GM04503 (cell line): ENCODE measurements at regions not wholly inside any gene's neighbourhood (a gene's known extent, or its start where the extent isn't known, plus 50 kb on each side); places are given as distances from the start of the nearest gene placed in this dataset.
A peak's percentile ranks its signal among the peaks of the same experiment; 100 is the strongest.

Source experiments
- DNase-seq: peaks from one replicate; pipeline ENCODE4 v3.0.0-alpha.2; 2012; ENCODE audit warnings: low read depth

GRCh38 chr12:23185346-23185745 is 560.4 kb downstream of the ETNK1 start:
- no peak for DNase-seq

- no peak for DNase-seq
These were observed 562.0 kb downstream of the ETNK1 start for GRCh38 chr12:23186950-23187349.

- DNase-seq = no peak
These were observed 568.6 kb downstream of the ETNK1 start for GRCh38 chr12:23193552-23193951.

DNA sequence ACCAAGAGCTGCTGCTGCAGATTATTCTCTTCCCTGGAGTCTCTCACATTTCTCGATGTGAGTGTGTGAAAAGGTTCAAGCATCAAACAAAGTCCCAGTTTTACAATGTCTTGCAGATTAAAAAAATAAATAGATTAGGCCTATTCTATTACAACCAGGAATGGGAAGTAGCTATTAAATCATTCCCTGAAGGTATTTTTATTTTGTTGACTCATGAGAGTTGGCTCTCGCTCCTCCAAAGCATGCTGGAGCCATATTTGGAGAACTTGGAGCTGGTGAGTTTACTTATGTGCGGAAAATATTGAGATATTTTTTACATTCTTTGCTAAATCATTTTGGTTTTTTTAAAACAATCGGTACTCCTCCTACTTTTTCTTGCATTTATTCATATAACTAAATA is 572.3 kb downstream of the ETNK1 start:
- no peak for DNase-seq

- no peak for DNase-seq
These were observed 577.8 kb downstream of the ETNK1 start for GRCh38 chr12:23202728-23203127.

DNA sequence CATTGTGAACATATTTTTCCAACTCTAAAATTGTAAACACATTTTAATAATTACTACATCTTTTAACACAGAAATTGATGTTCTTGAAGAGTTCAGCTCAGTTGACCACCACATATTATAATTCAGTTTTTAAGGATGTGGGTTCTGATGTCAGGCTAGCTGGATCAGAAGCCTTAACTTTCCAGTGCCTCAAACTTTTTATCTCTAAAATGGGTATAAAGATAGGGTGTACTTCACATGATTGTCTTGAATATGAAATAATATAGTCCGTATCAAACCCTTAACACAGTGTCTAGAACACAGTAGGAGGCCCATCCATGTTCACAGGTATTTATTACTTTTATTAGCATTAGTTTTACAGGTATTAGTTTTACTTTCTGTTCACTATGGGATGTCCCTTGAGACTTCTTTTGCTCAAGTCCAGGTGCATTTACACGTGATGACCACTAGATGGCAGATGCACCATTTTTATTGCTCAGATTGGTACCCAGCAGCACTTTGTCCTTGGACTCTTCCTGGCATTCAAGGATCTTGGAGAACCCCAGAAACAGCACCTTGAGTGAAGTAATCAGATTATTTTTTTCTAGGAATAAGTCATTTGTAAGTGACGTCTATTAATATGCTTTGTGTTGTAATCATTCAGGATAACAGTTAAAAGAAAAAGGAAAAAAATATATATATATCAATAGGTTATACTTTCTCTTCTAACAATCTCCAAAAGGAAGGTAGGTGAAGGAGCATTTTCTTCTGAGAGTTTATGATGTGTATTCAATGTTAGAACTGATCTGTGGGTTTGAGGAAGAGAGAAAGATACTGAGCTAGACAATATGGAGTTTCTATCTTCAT is 580.2 kb downstream of the ETNK1 start:
- DNase-seq = peak; percentile 4

DNA sequence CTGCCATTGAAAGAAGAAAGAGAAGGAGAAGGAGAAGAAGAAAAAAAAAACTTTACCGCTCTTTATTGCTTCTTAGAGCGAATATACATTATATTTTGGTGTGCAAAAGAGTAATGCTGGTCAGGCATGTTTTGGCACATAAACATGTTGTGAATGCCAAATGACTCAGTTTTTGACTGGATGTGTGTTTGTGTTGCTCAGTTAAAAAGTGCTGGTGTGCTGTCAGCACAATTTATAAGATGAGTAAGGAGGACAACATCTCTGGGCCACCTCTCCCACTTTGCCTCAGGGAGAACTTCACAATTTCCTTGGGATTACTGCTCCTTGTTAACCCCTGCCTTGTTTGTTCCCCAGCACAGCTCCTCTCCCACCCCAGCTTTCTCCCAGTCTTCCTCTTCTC is 584.8 kb downstream of the ETNK1 start:
- no peak for DNase-seq

DNA sequence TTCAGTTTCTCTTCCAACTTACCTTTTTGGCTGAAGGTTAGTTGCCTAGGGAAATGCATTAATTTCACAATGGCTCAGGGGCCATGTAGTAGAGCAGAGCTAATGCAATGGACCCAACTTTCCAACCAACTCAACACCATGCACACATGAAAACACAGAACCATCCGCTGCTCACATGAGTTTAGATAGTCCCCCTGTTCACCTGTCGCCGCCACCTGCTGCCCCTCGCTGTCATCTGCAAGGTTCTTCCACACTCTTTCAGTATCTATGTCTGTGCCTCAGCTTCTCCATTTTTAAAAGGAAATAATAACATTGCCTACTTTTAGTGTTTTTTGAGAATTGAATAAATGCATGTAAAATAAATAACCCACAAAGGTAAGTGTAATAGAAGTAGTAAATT is 585.6 kb downstream of the ETNK1 start:
- DNase-seq = no peak

DNA sequence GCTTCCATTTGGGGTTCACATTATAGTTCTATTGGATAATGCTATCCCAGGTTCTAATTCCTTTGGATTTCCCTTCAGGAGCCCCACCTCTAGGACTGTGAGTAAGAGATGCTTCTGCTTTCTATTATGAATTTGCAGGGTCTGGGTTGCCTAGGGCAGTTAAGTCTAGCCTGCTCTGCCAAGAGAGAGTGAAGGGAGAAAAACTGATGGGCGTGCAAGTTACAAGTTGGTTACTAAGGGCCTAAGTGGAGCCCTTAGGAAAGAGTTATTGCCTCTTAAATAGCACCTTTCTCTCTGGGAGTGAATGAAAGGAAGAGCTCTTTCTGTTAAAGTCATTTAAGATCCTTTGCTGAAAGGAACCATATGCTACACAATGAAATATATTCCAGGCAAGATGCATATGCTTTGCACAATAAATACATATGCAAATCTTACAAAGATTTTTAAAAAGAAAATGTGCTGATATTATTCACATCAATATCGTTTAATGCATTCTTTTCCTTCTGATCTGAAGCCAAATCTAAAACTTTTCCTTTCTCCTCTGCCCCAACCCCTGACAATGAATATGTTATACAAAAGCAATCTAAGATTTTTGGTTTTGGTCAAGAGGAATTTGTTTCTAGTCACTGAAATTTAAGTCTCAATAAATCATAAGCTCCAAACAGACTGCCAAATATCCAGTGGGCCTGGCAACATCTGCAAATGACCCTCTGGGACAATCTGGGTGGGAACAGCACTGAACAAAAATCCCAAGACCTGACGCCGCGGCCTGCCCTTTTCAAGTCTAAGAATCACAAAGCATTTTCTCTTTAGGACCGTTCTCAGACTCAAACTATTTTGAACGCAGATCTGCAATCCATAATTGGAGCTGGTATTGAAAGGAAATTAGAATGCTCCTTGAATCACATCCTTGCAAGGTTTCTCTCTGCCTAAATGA is 586.7 kb downstream of the ETNK1 start:
- DNase-seq = no peak

- DNase-seq = no peak
These were observed 592.2 kb downstream of the ETNK1 start for GRCh38 chr12:23217158-23217557.

GRCh38 chr12:23217667-23218066 is 592.7 kb downstream of the ETNK1 start:
- DNase-seq = no peak

GRCh38 chr12:23221066-23221465 is 596.1 kb downstream of the ETNK1 start:
- no peak for DNase-seq

- DNase-seq = no peak
These were observed 597.0 kb downstream of the ETNK1 start for GRCh38 chr12:23221926-23222325.

GRCh38 chr12:23222801-23223200 is 597.8 kb downstream of the ETNK1 start:
- DNase-seq = no peak

GRCh38 chr12:23228101-23228500 is 603.1 kb downstream of the ETNK1 start:
- no peak for DNase-seq

GRCh38 chr12:23230899-23231298 is 605.9 kb downstream of the ETNK1 start:
- no peak for DNase-seq

GRCh38 chr12:23236066-23236780 is 611.3 kb downstream of the ETNK1 start:
- no peak for DNase-seq

GRCh38 chr12:23236811-23237210 is 611.8 kb downstream of the ETNK1 start:
- no peak for DNase-seq

- no peak for DNase-seq
These were observed 613.2 kb downstream of the ETNK1 start for GRCh38 chr12:23238190-23238589.

GRCh38 chr12:23238957-23239356 is 614.0 kb downstream of the ETNK1 start:
- no peak for DNase-seq

DNA sequence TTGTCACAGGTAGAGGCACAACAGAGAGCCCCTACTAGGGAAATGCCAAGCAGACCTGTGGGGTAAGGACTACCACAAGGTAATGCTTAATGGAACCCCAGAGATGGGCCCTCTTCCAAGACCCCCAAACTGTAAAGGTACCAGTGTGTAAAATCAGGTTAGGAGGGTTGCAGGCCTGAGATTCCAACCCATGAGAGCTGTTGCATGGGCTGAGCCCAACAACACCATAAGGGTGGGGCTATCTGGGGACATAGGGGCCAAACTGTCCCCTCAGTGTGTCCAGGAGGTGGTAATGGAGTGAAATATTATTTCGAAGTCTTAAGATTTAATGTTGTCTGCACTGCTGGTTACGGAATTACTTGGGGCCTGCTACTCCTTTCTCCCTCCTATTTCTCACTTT is 620.2 kb downstream of the ETNK1 start:
- DNase-seq = no peak

DNA sequence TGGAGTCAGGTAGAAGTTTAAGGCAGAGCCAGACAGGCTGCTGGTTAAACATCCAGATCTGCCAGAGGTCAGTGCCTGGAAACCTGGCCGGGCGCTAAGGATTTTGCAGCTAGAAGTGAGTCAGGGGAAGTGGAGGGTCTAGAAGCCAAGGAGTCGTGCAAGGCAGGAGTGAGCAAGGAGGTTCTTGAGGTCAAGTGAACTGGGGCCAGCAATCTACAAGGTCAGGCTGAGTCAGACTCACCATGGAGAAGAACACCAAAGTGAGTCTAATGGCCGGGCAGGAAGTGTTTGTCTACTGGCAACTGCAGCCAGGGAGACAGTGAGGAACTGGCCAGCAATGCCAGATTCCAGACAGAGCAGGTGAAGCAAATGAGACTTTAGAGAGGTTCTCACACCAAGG is 628.2 kb downstream of the ETNK1 start:
- no peak for DNase-seq
